Thyroid gland (tissue), 4 donors: ENCODE measurements at regions not wholly inside any gene's neighbourhood (a gene's known extent, or its start where the extent isn't known, plus 50 kb on each side); places are given as distances from the start of the nearest gene placed in this dataset.

Source experiments
- POLR2A ChIP-seq, 2 donors: fragments of 450-650 bp; IDR thresholded peaks; one replicate each; pipeline ENCODE4 v1.6.1; 2017; ENCODE audit warnings: antibody characterized with exemption in 2 of 2, mild to moderate bottlenecking in 2 of 2, moderate library complexity in 1 of 2
- TF ChIP-seq, protein P1 (sequence below), 6 experiments: fragments of 200-600 bp in 3 of 6; fragments of 450-650 bp in 3 of 6; sonication (generic) in 3 of 6; IDR thresholded peaks; one replicate each; pipeline ENCODE4 v1.5.1; 2016 to 2019; ENCODE audit warnings: antibody characterized with exemption in 6 of 6, mild to moderate bottlenecking in 2 of 6, inconsistent platforms in 1 of 6, moderate library complexity in 1 of 6

DNA sequence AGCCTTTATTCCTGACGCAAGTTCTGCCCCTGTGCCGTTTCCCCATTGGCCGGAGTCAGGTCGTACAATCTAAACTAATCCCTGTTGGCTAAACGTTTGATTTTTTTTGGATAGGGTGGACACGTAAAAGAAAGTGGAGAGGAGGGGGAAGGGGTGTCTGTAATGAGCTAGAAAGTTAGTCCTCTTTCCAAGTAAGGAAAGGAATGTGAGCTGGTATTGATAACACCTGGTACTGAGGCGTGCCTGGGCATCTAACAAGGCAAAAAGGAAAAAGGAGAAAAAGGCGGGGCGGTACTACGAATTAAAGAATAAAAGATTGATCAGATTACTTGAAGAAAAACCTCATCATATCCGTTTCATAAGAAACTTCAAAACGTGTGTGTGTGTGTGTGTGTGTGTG, 665.2 kb downstream of the ANXA1 start:
- TF ChIP-seq, protein P1, sequence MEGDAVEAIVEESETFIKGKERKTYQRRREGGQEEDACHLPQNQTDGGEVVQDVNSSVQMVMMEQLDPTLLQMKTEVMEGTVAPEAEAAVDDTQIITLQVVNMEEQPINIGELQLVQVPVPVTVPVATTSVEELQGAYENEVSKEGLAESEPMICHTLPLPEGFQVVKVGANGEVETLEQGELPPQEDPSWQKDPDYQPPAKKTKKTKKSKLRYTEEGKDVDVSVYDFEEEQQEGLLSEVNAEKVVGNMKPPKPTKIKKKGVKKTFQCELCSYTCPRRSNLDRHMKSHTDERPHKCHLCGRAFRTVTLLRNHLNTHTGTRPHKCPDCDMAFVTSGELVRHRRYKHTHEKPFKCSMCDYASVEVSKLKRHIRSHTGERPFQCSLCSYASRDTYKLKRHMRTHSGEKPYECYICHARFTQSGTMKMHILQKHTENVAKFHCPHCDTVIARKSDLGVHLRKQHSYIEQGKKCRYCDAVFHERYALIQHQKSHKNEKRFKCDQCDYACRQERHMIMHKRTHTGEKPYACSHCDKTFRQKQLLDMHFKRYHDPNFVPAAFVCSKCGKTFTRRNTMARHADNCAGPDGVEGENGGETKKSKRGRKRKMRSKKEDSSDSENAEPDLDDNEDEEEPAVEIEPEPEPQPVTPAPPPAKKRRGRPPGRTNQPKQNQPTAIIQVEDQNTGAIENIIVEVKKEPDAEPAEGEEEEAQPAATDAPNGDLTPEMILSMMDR (IDR thresholded peaks at IDR 0.05), result no peak
- no peak for TF ChIP-seq POLR2A (IDR thresholded peaks at IDR 0.05)
